Neural progenitor cell (in vitro differentiated cells): ENCODE measurements at regions not wholly inside any gene's neighbourhood (a gene's known extent, or its start where the extent isn't known, plus 50 kb on each side); places are given as distances from the start of the nearest gene placed in this dataset.

Source experiments
- DNase-seq: peaks from one replicate; pipeline ENCODE4 v3.0.0-alpha.2; 2016; ENCODE audit warnings: low spot score
- H2AFZ ChIP-seq: fragments of 200-600 bp; sonication (generic); replicated peaks from 2 replicates; pipeline ENCODE4 v1.6.1; 2016; ENCODE audit warnings: antibody characterized with exemption
- H3F3A ChIP-seq: fragments of 200-600 bp; sonication (generic); 2 replicates; pipeline ENCODE4 v1.6.1; 2016; ENCODE audit warnings: antibody characterized with exemption, low read depth
- H3K27ac ChIP-seq: fragments of 200-600 bp; sonication (generic); 2 replicates; pipeline ENCODE4 v1.5.1; 2016; ENCODE audit warnings: mild to moderate bottlenecking
- H3K27me3 ChIP-seq: fragments of 200-600 bp; sonication (generic); 2 replicates; pipeline ENCODE4 v1.6.1; 2016; ENCODE audit warnings: mild to moderate bottlenecking, moderate library complexity
- H3K36me3 ChIP-seq: fragments of 200-600 bp; sonication (generic); 2 replicates; pipeline ENCODE4 v1.5.1; 2016
- H3K4me1 ChIP-seq: fragments of 200-600 bp; sonication (generic); 2 replicates; pipeline ENCODE4 v1.6.1; 2016; ENCODE audit warnings: mixed run types
- H3K4me2 ChIP-seq: fragments of 200-600 bp; sonication (generic); 2 replicates; pipeline ENCODE4 v1.6.1; 2016
- H3K4me3 ChIP-seq: fragments of 200-600 bp; sonication (generic); 2 replicates; pipeline ENCODE4 v1.5.1; 2016
- H3K79me2 ChIP-seq: fragments of 200-600 bp; sonication (generic); 2 replicates; pipeline ENCODE4 v1.6.1; 2016; ENCODE audit warnings: low read depth
- H3K9ac ChIP-seq: fragments of 200-600 bp; sonication (generic); 2 replicates; pipeline ENCODE4 v1.6.1; 2016
- H3K9me3 ChIP-seq: fragments of 200-600 bp; sonication (generic); 2 replicates; pipeline ENCODE4 v1.5.1; 2016; ENCODE audit warnings: low read depth
- H4K20me1 ChIP-seq: fragments of 200-600 bp; sonication (generic); 2 replicates; pipeline ENCODE4 v1.6.1; 2016; ENCODE audit warnings: low read depth
- H3K27ac Mint-ChIP-seq: 3 replicates; pipeline ENCODE4 v1.8.0; 2021; ENCODE audit warnings: mixed read lengths
- H3K27me3 Mint-ChIP-seq: 2 replicates; pipeline ENCODE4 v1.8.0; 2022; ENCODE audit warnings: low read depth, mild to moderate bottlenecking, inconsistent platforms, moderate library complexity, mixed read lengths; ENCODE audit not compliant: insufficient read depth
- H3K36me3 Mint-ChIP-seq: 3 replicates; pipeline ENCODE4 v1.8.0; 2021; ENCODE audit warnings: mixed read lengths
- H3K4me1 Mint-ChIP-seq: 3 replicates; pipeline ENCODE4 v1.8.0; 2021; ENCODE audit warnings: mixed read lengths
- H3K4me3 Mint-ChIP-seq: 3 replicates; pipeline ENCODE4 v1.8.0; 2021; ENCODE audit warnings: mild to moderate bottlenecking, moderate library complexity, mixed read lengths
- H3K9me3 Mint-ChIP-seq: 3 replicates; pipeline ENCODE4 v1.8.0; 2020; ENCODE audit warnings: mixed read lengths
- CTCF ChIP-seq: fragments of 200-600 bp; sonication (generic); IDR thresholded peaks from 2 replicates; pipeline ENCODE4 v1.5.1; 2017; ENCODE audit warnings: antibody characterized with exemption, mild to moderate bottlenecking
- EZH2 ChIP-seq: fragments of 200-600 bp; sonication (generic); IDR thresholded peaks from 2 replicates; pipeline ENCODE4 v1.6.1; 2017; ENCODE audit warnings: antibody characterized with exemption, mild to moderate bottlenecking, moderate library complexity
- EZH2phosphoT487 ChIP-seq: fragments of 200-600 bp; sonication (generic); IDR thresholded peaks from 2 replicates; pipeline ENCODE4 v1.6.1; 2017; ENCODE audit warnings: antibody characterized with exemption

- no peak overlapping the region for H3K9ac ChIP-seq
- H3K4me2 ChIP-seq: no peak overlapping the region
- H3F3A ChIP-seq: no peaks in the 10 kb centered on the region
- H3K27me3 ChIP-seq: no peaks in the 10 kb centered on the region
- no peak overlapping the region for H3K27ac ChIP-seq
- H4K20me1 ChIP-seq: no peaks in the 10 kb centered on the region
- no peaks in the 10 kb centered on the region for H3K9me3 Mint-ChIP-seq
- peaks cover 7% of the 10 kb centered on the region for H3K27me3 Mint-ChIP-seq
- no peak overlapping the region for H3K4me3 ChIP-seq
- no peak overlapping the region for H3K27ac Mint-ChIP-seq
- TF ChIP-seq EZH2phosphoT487 (no peak), EZH2 (no peak), CTCF (no peak)
- H3K79me2 ChIP-seq: no peaks in the 10 kb centered on the region
- no peak overlapping the region for H2AFZ ChIP-seq
- H3K36me3 Mint-ChIP-seq: no peaks in the 10 kb centered on the region
- H3K4me3 Mint-ChIP-seq: no peak overlapping the region
- no peaks in the 10 kb centered on the region for H3K9me3 ChIP-seq
- H3K4me1 ChIP-seq: peaks cover 9% of the 10 kb centered on the region
- DNase-seq: no peak
- H3K36me3 ChIP-seq: no peaks in the 10 kb centered on the region
- H3K4me1 Mint-ChIP-seq: peaks cover 13% of the 10 kb centered on the region
Observed at GRCh38 chr6:118752803-118753202, 101.4 kb upstream of the CEP85L start.

DNA sequence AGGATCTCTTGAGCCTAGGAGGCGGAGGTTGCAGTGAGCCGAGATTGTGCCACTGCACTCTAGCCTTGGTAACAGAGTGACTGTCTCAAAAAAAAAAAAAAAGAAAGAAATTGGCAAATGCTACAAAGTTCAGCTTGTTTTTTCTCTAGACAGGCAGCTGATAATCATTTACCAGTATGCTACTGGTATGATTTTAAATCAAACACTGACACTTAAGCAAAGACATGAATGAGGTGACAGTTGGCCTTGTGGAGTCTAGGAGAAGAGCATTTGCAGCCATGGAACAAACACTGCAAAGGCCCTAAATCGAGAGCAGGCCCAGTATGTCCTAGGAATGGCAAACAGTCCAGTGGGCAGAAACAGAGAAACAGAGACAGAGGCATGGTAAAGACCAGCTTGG lies 99.7 kb upstream of the CEP85L start:
- H3K4me3 Mint-ChIP-seq: no peak overlapping the region
- Histone ChIP-seq H3F3A (no peaks in the 10 kb centered on the region), H3K9me3 (no peaks in the 10 kb centered on the region), H3K27me3 (no peaks in the 10 kb centered on the region), H3K9ac (no peak overlapping the region), H2AFZ (no peak overlapping the region), H3K4me3 (no peak overlapping the region), H3K4me2 (no peak overlapping the region), H3K27ac (no peak overlapping the region), H3K36me3 (no peaks in the 10 kb centered on the region), H4K20me1 (no peaks in the 10 kb centered on the region), H3K79me2 (no peaks in the 10 kb centered on the region), H3K4me1 (peaks cover 9% of the 10 kb centered on the region)
- peaks cover 7% of the 10 kb centered on the region for H3K27me3 Mint-ChIP-seq
- peaks cover 11% of the 10 kb centered on the region for H3K4me1 Mint-ChIP-seq
- DNase-seq: no peak
- no peak overlapping the region for H3K27ac Mint-ChIP-seq
- H3K9me3 Mint-ChIP-seq: no peaks in the 10 kb centered on the region
- TF ChIP-seq CTCF: no peak
- TF ChIP-seq EZH2phosphoT487: no peak
- no peak for TF ChIP-seq EZH2
- no peaks in the 10 kb centered on the region for H3K36me3 Mint-ChIP-seq

DNA sequence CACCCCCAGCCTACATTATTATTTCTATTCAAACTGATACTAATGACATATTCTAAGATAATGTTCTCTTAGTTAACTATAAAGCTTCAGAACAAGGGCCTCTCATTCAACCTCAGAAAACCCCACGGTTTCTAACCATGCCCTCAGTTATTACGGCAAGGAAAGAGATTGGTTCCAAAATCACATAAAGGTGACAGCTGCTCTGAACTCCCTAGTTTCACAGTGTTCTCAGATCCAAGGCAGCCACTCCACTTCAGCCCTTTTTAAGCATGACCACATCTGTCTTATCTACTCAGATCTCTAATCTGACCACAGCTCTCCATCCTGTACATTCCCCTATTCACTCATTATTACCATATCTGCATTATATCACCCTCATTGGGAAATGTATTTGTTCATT lies 98.8 kb upstream of the CEP85L start:
- H3K36me3 ChIP-seq: no peaks in the 10 kb centered on the region
- no peak overlapping the region for H3K4me2 ChIP-seq
- H3K27ac Mint-ChIP-seq: no peak overlapping the region
- H3K4me1 Mint-ChIP-seq: peaks cover 11% of the 10 kb centered on the region
- TF ChIP-seq EZH2phosphoT487: no peak
- no peak for TF ChIP-seq CTCF
- H3K9ac ChIP-seq: no peak overlapping the region
- no peak overlapping the region for H3K4me3 ChIP-seq
- H3K79me2 ChIP-seq: no peaks in the 10 kb centered on the region
- H3K4me3 Mint-ChIP-seq: no peak overlapping the region
- no peaks in the 10 kb centered on the region for H3K9me3 Mint-ChIP-seq
- no peak overlapping the region for H3K27ac ChIP-seq
- peaks cover 7% of the 10 kb centered on the region for H3K27me3 Mint-ChIP-seq
- no peaks in the 10 kb centered on the region for H3K27me3 ChIP-seq
- H3K4me1 ChIP-seq: peaks cover 9% of the 10 kb centered on the region
- no peaks in the 10 kb centered on the region for H3F3A ChIP-seq
- no peaks in the 10 kb centered on the region for H3K36me3 Mint-ChIP-seq
- H4K20me1 ChIP-seq: no peaks in the 10 kb centered on the region
- H3K9me3 ChIP-seq: no peaks in the 10 kb centered on the region
- no peak for DNase-seq
- no peak overlapping the region for H2AFZ ChIP-seq
